DMS79 (cell line): ENCODE measurements at regions not wholly inside any gene's neighbourhood (a gene's known extent, or its start where the extent isn't known, plus 50 kb on each side); places are given as distances from the start of the nearest gene placed in this dataset.
A peak's percentile ranks its signal among the peaks of the same experiment; 100 is the strongest.
"Not testable (repeated sequence)": the region's sequence is repeated elsewhere in the genome, so short reads cannot be mapped to it uniquely, and the experiment has no call there.

Experiments
- DNase-seq: peaks from one replicate; lab custom pipeline; 2025; lab: John Stamatoyannopoulos, UW

DNA sequence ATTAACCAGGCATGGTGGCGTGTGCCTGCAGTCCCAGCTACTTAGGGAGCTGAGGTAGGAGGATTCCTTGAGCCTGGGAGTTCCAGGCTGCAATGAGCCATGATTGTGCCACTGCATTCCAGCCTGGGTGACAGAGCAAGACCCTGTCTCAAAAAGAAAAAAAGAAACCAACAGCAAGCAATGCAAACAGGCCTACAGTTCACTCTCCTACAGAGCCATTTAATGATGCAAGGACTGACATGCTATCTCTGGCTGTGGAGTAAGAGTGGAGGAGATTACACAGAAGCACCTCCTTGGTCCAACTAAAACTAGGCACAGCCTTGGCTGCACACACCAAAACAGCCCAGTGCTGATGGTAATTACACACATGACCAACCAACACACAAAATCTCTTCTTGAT lies 127.5 kb upstream of the SOD1 start:
- DNase-seq, result peak; percentile 5

DNA sequence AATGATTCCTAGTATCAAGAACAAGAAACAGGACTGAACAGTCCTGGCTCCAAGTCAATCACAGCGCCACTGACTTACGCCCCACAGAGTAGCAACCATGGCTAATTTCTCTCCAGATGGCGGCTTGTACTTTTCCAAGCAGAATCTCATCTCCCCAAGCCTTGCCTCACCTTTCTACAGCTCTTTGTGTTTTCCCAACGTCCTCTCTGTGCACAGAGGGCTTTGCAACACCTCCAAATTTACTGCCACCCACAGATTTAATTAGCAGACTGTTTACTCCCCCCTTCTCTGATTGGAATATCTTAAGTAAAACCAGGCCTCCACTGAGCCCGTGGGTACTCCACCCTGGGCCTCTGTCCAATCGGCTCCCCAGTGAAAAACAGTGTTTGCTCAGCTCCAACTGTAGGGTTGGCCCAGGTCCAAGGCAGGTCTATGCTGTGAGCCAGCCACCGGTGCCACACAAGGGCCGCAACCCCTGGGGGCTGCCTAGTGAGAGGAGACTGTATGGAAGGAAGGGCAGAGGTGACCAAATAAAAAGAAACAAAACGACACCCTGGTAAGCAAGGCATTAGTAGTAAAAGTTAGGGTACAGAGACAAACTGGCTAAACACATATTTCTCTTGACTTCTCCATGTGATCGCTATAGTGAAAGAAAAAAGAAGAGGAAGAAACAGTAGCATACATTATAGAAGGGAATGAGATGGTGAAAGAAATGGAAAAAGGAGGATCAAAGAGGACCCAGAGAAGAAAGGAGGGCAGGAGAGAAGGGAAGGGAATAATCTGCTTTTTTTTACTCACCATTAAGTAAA lies 128.4 kb upstream of the SOD1 start:
- peak; percentile 92 for DNase-seq

DNA sequence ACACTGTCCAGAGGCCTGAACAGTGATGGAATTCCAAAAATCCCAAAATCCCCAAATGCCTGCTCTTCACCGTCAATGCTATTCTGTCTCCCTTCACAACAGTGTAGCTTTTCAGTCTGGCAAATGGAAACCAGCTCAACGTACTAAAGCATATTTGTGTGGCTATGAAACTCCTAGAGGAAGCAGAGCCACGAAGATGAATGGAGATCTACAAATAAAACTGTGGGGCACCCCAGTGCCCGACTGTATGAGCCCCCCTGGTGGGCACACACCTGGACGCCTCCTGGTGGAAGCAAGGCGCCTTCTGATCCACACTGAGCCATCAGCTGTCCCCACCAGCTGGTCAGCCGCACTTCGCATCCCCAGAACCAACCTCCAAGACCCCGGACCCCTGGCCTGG lies 129.1 kb upstream of the SOD1 start:
- no peak for DNase-seq

DNA sequence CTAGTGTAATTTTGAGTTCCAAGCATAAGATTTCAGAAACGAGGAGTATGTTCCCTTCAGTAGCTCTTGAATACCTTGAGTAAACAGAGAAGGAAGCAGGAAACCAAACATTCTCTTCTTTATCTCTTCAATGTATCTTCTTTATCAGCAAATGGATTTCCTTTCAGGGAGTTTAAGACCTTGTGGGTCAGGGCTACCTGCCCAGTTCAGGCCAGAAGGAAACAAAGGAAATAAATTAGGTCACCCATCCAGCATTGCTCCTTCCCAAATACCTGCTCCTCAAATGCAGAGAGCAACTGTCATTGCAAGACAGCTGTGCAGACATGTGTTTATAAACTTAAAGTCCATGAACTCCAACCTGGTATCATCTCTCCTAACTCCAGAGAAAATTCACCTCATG lies 130.1 kb upstream of the SOD1 start:
- DNase-seq, result no peak

DNA sequence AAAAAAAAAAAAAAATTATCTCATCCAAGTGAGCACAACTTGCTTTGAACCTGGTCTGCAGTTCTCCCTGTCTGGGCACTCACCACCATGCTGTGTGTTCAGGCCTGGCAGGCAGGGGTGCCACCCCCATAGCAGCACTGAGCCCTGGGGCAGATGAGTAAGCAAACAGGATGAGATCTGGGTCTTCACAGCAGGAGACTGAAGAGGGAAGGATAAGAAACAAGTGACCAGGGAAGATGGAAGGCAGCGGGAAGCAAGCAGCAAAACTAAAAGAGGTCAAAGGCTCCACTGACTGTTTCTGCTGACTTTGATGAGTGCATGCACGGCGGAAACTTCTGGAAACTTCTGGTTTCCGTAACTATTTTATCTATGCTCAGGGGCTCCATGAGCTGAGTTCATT lies 133.5 kb upstream of the SOD1 start:
- DNase-seq, result no peak

DNA sequence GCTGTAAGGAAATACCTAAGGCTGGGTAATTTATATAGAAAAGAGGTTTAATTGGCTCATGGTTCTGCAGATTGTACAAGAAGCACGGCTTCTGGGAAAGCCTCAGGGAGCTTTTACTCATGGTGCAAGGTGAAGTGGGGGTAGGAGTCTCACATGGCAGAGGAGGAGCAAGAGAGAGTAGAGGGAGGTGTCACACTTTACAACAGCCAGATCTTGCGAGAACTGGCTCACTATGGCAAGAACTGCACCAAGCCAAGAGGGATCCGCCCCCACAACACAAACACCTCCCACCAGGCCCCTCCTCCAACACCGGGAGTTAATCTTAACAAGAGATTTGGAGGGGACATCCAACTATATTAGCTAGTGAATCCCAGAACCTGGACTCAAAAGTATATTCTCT lies 135.4 kb upstream of the SOD1 start:
- no peak for DNase-seq

DNA sequence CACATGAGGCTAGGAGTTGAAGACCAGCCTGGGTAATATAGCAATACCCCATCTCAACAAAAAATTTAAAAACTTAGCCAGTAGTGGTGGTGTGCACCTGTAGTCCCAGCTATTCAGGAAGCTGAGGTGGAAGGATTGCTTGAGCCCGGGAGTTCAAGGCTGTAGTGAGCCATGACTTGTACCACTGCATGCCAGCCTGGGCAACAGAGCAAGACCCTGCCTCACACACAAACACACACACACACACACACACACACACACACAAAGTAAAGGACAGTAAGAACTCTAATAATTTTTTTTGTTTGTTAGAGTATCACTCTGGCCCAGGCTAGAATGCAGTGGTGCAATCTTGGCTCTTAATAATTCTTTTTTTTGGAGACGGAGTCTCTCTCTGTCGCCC lies 138.0 kb upstream of the SOD1 start:
- DNase-seq, result no peak

DNA sequence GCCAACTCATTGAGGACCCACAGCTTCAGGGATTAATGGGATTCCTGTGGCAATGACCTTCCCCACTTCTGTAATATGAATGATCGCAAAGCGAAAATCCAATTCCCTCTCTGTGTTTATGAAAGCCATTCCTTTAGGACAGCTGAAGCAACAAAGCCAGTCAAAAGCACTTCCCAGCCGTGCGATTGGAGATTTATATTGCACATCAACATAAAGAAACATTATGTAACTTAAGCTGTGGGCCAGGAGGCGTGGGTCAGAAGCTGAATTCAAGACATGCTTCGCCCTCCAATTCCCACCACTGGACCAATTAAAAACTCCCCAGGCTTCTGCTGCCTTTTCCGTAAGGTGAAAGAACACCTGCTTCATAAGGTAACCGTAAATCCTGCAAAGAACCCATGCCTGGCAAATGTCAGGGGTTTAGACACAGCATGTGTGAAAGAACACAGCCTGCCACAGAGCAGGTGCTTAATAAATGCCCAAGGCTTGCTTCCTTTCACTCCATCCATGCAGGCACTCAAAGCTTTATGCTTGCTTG lies 138.9 kb upstream of the SOD1 start:
- peak; percentile 70 for DNase-seq

DNA sequence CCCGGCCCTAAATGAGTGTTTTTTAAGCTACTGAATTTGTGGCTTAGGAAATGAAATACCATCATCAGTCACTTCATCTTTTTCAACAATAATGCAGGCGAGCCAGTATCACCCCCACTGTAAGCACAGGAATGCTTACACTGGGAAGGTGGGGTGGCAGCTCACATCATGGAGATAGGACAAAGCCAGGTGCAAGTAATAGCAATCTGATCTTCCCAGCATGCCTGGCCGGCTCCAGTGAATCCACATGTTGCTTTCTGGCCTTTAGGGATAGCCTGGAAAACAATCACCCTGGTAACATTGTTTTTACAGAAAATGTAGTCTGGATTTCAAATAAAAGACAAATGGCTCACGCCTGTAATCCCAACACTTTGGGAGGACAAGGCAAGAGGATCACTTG lies 140.9 kb upstream of the SOD1 start:
- DNase-seq, result no peak

DNA sequence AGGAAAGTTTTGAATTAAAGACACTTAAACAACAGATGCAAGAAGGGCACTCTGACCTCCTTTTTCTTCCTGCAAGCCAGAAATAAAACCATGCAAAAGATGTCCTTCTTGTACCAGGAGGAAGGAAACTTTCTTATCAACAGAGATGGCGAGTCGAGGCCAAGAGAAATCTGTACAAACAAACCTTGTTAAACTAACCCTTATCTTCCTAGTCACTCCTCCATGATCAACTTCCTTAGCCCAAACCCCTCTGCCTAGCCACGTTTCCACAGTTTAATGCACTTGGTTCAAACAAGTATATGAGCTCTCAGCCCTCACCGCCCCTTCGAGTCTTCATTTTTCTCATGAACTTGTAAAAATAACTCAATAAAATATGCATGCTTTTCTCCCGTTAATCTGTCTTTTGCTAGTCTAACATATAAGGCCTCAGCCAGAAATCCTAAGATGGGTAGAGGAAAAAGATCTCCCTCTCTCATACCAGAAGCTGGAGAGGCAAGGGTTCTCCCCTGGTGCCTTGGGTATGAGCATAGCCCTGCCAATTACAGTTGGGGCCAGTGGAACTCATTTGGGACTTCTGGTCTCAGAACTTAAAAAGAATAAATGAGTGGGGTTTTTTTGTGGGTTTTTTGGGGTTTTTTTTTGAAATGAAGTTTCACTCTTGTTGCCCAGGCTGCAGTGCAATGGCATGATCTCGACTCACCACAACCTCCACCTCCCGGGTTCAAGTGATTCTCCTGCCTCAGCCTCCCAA lies 141.7 kb upstream of the SOD1 start:
- DNase-seq, result no peak

DNA sequence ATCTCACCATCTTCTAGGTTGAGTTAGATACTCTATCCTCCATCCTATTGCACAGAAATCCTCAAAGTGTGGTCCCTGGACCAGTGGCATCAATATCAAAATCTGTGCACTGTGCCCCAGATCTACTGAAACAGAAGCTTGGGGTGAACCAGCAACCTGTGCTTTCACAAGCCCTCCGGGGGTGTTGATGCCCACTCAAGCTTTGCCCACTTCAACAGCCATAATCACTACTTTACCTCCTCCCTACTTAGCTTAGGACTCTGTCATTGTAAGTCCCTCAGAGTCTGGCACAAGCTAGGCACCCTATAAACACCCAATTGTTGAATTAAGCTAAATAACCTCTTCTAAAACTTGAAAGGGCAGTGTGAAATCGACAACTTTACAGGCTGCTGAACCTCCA lies 144.2 kb upstream of the SOD1 start:
- no peak for DNase-seq

DNA sequence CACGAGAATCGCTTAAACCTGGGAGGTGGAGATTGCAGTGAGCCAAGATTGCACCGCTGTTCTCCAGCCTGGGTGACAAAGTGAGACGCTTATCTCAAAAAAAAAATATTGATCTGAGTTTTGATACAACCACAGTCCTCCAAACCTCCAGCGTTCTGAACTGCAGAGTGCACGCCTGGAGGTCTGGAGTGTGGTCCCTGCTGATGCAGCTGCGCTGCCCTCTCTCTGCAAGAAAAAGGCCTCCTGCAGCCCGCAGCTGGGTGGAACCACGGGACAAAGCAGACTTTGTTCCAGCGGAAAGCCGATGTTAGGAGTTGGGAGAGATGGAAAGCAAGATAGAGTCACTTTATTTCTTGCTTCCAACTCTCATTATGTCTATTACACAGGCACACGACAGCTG lies 144.9 kb upstream of the SOD1 start:
- no peak for DNase-seq

DNA sequence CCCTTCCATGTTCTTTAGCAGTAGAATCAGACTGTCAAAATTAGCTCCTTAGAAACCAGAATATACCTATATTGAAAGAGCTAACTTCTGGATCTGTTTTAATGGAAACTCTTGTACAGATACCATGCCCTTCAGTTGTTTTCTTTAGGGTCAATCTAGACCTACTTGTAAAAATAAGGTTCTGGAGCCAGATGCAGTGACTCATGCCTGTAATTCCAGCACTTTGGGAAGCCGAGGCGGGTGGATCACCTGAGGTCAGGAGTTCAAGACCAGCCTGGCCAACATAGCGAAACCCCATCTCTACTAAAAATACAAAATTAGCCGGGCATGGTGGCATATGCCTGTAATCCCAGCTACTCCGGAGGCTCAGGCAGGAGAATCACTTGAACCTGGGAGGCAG lies 146.0 kb upstream of the SOD1 start:
- not testable (repeated sequence) for DNase-seq

DNA sequence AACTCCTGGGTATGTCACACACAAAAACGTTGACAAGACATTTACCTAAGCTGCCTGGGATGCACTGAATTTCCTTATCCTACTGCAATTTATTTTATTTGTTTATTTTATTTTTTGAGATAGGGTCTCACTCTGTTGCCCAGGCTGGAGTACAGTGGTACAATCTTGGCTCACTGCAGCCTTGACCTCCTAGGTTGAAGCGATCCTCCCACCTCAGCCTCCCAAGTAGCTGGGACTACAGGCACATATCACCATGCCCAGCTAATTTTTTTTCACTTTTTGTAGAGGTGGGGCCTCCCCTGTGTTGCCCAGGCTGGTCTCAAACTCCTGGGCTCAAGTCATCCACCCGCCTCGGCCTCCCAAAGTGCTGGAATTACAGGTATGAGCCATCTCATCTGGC lies 147.5 kb upstream of the SOD1 start:
- not testable (repeated sequence) for DNase-seq

DNA sequence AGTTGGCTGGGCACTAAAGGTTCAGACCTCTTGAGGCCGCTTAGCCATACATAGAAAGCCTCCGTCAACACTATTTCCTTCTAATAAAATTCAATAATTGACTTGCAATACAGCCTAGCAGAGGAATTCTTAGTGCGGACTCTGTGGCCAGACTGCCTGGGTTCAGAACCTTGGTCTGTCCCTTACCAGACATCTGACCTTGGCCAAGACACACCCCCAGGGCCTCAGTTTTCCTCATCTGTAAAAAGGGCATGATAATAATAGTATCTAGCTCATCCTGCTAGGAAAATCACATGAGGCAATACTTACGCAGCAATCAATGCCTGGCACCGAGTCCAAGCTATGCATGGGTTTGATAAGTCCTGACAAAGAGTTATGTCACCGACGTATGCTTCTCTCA lies 148.2 kb upstream of the SOD1 start:
- no peak for DNase-seq

DNA sequence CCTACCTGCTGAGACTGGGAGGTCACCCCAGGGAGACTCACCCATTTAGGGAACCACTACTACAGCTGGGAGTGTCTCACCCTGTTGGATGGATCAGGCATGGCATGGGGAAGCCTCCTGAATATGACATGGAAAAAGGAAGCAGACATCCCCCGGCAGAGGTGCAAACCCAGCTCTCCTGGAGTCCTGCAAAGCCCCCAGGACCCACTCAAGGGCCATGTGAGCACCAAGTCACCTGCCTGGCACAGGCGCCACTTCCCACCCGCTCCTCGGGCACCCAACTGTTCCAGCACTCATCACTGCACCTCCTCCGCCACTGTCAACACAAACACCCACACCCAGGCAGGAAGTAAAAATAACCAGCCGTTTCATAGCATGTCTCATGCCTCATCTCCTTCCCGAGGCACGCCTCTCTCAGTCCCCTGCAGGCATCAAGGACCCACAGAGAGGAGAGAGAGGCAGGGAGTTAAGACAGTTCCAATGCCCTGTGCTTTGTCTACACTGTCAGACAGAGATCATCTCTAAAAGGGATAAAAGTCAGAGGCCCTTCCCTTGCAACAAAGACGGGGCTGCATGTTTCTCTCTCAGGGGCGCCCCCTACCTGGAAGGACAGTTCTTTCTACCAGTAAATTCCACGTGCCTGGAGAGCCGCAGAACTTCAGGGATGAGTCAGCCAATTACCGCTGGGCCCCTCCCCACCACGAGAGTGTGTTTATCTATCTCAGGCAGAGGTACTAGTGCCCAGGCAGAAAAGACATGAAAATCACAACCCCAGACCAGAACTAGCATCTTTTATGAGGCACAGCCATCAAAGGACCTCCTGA lies 150.1 kb upstream of the SOD1 start:
- DNase-seq, result no peak

DNA sequence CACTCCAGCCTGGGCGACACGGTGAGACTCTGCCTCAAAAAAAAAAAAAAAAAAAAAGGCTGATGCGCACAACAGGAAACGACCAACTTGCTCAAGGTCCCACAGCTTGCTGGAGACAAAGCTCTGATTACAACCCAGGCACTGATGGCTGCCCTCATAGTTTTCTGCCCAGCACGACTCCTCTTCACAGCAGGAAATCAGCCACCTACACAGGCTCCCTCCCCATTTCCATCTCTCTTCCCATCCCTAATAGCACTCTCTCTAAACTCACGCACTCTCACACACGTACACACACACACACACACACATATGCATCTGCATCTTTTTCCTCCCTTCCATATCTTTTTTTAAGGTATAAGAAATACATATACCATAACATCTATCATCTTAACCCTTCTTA lies 153.5 kb upstream of the SOD1 start:
- DNase-seq, result no peak

DNA sequence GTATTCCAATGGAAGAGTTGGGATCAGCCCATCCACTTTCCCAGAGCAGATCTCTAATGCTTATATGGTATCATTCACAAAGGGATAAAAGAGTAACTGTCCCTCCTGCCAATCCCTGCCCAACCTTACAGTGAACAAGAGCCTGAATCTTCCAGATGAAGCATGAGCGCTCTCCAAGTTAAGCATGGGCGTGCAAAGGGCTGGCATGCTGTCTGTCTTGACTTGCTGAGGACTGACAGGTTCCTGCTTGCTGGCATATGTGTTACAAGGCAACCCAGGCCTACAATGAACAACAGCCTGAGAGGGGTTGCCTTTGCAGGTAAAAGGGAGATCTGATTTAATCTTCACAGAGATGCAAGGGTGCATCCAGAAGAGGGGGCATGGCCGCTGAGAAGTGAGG lies 155.6 kb upstream of the SOD1 start:
- no peak for DNase-seq

DNA sequence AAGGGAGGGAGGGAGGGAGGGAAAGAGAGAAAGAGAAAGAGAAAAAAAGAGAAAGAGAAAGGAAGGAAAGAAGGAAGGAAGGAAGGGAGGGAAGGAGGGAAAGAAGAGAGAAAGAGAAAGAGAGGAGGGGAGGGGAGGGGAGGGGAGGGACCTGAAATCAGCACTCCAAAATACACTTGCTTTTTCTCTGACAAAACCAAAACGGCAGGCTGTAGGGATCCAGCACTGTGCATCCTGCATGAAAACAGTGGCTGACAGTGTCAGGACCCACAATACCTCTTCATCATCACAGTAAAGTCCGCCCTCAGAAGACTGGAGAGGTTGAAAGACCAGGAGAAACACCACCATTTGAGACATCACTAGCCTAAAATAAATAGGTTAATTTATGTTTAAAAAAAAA lies 156.0 kb upstream of the SOD1 start:
- no peak for DNase-seq

DNA sequence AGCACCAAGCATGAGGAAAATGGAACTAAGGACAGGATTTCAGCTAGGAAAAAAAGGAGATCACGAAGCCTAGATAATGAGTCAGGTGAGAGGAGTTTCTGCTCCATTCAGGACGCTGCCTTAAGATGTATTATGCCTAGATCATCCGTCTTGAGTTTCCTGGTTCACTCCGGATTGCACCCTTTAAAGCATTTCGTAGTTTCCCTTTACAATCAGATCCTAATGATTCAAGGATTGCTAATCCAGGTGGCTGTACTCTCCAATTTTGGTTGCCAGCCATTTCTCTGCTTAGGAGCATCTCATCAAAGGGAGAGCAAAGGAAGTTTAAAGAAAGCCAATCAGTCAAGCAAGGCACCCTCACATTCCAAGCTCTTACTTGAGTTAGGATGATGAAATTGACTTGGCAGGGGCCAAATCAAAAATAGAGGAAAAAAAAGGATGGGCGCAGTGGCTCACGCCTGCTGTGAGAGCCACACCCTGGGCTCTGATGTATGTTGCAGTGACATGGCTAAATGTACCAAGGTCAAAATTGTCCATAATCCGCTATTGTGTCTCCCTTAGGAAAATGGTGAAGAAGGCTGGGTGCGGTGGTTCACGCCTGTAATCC lies 156.9 kb upstream of the SOD1 start:
- no peak for DNase-seq

DNA sequence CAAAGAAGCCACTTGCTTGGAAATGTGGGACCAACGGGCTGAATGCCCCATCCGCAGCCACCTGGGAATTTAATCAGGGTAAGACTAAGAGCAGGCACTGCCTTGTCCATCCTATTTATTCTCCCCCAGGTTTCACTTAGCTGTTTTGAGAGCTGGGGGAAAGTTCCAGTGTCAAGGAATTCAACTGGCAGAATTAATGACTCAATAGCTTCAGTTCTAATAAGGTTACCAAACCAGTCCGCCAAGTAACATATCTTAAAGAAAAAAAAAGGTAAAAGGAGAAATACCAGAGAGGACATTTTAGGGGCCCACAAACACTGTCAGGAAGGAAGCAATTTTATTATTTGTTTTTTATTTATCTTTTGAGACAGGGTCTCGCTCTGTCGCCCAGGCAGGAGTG lies 157.6 kb upstream of the SOD1 start:
- no peak for DNase-seq

DNA sequence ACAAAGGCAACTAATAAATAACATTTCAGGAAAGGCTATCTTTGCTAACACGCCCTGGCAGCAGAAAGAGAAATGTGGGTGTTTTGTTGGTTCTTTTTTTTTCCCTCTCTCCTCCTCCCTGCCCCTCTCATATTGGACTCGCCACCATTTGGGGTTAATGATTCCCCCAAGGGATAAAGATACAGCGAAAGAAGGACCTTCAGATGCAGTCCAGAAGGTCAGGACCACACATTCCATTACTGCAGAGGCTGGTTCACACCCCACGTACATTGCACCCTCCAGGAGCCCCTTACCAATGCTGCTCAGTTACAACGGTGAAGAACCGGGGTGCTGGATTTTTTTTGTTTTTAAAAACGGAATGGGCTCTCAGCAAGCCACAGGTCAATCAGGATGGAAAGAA lies 156.9 kb upstream of the TIAM1 start:
- DNase-seq, result no peak
